ENCODE measurements at regions not wholly inside any gene's neighbourhood (a gene's known extent, or its start where the extent isn't known, plus 50 kb on each side); places are given as distances from the start of the nearest gene placed in this dataset.

GRCh38 chr22:44592126-44592823 lies 94.2 kb upstream of the RTL6 start:
- no peak overlapping the region for H3K4me3 ChIP-seq (ENCODE audit: insufficient read depth, low read depth, low read length)
- peaks cover 22% of the 10 kb centered on the region for H3K27me3 ChIP-seq (ENCODE audit: insufficient read depth, low read length)
- Mint-ChIP-seq H3K9me3 (ENCODE audit: unreplicated experiment) (peaks cover 8% of the 10 kb centered on the region), H3K27me3 (ENCODE audit: low read depth, unreplicated experiment) (peaks cover 31% of the 10 kb centered on the region), H3K4me1 (ENCODE audit: low read depth, unreplicated experiment) (peaks cover 4% of the 10 kb centered on the region), H3K4me3 (ENCODE audit: unreplicated experiment) (no peak overlapping the region), H3K27ac (ENCODE audit: unreplicated experiment) (no peak overlapping the region), H3K36me3 (ENCODE audit: low read depth, unreplicated experiment) (peaks cover 2% of the 10 kb centered on the region)
- no peak for TF ChIP-seq CTCF (IDR thresholded peaks at IDR 0.05; ENCODE audit: insufficient read depth, low read depth, low read length)
- TF ChIP-seq EZH2 (IDR thresholded peaks at IDR 0.05; ENCODE audit: insufficient read depth, low read length) = no peak
- FAIRE-seq (no peak), DNase-seq (ENCODE audit: low read depth) (no peak)
- H4K20me1 ChIP-seq (ENCODE audit: insufficient read depth, low read length) = no peaks in the 10 kb centered on the region
- H3K9me3 ChIP-seq (ENCODE audit: insufficient read depth, low read depth, low read length) = no peaks in the 10 kb centered on the region
- H3K36me3 ChIP-seq (ENCODE audit: insufficient read depth, low read length) = no peaks in the 10 kb centered on the region
- no peak overlapping the region for H3K27ac ChIP-seq (ENCODE audit: low read depth, low read length)
- H3K9ac ChIP-seq (ENCODE audit: low read length) = no peak overlapping the region
- H3K4me2 ChIP-seq (ENCODE audit: low read length) = no peak overlapping the region
- peaks cover 4% of the 10 kb centered on the region for H3K4me1 ChIP-seq (ENCODE audit: insufficient read depth, low read length)
- H2AFZ ChIP-seq (ENCODE audit: low read depth, low read length) = no peak overlapping the region
- H3K79me2 ChIP-seq (ENCODE audit: insufficient read depth, low read length) = no peaks in the 10 kb centered on the region

GRCh38 chr22:44591146-44591790 lies 93.2 kb upstream of the RTL6 start:
- H3K27ac Mint-ChIP-seq (ENCODE audit: unreplicated experiment) = no peak overlapping the region
- no peak for TF ChIP-seq CTCF (IDR thresholded peaks at IDR 0.05; ENCODE audit: insufficient read depth, low read depth, low read length)
- Histone ChIP-seq H3K27me3 (ENCODE audit: insufficient read depth, low read length) (peaks cover 32% of the 10 kb centered on the region), H3K36me3 (ENCODE audit: insufficient read depth, low read length) (no peaks in the 10 kb centered on the region), H3K4me3 (ENCODE audit: insufficient read depth, low read depth, low read length) (no peak overlapping the region), H3K27ac (ENCODE audit: low read depth, low read length) (no peak overlapping the region), H3K79me2 (ENCODE audit: insufficient read depth, low read length) (no peaks in the 10 kb centered on the region), H3K9me3 (ENCODE audit: insufficient read depth, low read depth, low read length) (no peaks in the 10 kb centered on the region), H3K4me1 (ENCODE audit: insufficient read depth, low read length) (peaks cover 4% of the 10 kb centered on the region), H4K20me1 (ENCODE audit: insufficient read depth, low read length) (no peaks in the 10 kb centered on the region), H3K9ac (ENCODE audit: low read length) (no peak overlapping the region), H2AFZ (ENCODE audit: low read depth, low read length) (no peak overlapping the region), H3K4me2 (ENCODE audit: low read length) (no peak overlapping the region)
- H3K9me3 Mint-ChIP-seq (ENCODE audit: unreplicated experiment) = peaks cover 10% of the 10 kb centered on the region
- H3K27me3 Mint-ChIP-seq (ENCODE audit: low read depth, unreplicated experiment) = peaks cover 38% of the 10 kb centered on the region
- H3K4me3 Mint-ChIP-seq (ENCODE audit: unreplicated experiment) = no peak overlapping the region
- FAIRE-seq (no peak), DNase-seq (ENCODE audit: low read depth) (no peak)
- H3K4me1 Mint-ChIP-seq (ENCODE audit: low read depth, unreplicated experiment) = peaks cover 4% of the 10 kb centered on the region
- peaks cover 2% of the 10 kb centered on the region for H3K36me3 Mint-ChIP-seq (ENCODE audit: low read depth, unreplicated experiment)

- no peak overlapping the region for H3K4me3 ChIP-seq (ENCODE audit: insufficient read depth, low read depth, low read length)
- no peak for TF ChIP-seq CTCF (IDR thresholded peaks at IDR 0.05; ENCODE audit: insufficient read depth, low read depth, low read length)
- TF ChIP-seq EZH2 (IDR thresholded peaks at IDR 0.05; ENCODE audit: insufficient read depth, low read length) = no peak
- DNase-seq (ENCODE audit: low read depth) = no peak
- H3K79me2 ChIP-seq (ENCODE audit: insufficient read depth, low read length) = no peaks in the 10 kb centered on the region
- H2AFZ ChIP-seq (ENCODE audit: low read depth, low read length) = no peak overlapping the region
- FAIRE-seq = no peak
- H3K9ac ChIP-seq (ENCODE audit: low read length) = no peak overlapping the region
- no peaks in the 10 kb centered on the region for H4K20me1 ChIP-seq (ENCODE audit: insufficient read depth, low read length)
- no peaks in the 10 kb centered on the region for H3K4me1 ChIP-seq (ENCODE audit: insufficient read depth, low read length)
- peaks cover 4% of the 10 kb centered on the region for H3K4me1 Mint-ChIP-seq (ENCODE audit: low read depth, unreplicated experiment)
- no peak overlapping the region for H3K4me3 Mint-ChIP-seq (ENCODE audit: unreplicated experiment)
- no peak overlapping the region for H3K27ac ChIP-seq (ENCODE audit: low read depth, low read length)
- H3K4me2 ChIP-seq (ENCODE audit: low read length) = no peak overlapping the region
- H3K9me3 ChIP-seq (ENCODE audit: insufficient read depth, low read depth, low read length) = no peaks in the 10 kb centered on the region
- no peaks in the 10 kb centered on the region for H3K36me3 ChIP-seq (ENCODE audit: insufficient read depth, low read length)
- H3K36me3 Mint-ChIP-seq (ENCODE audit: low read depth, unreplicated experiment) = peaks cover 2% of the 10 kb centered on the region
- H3K9me3 Mint-ChIP-seq (ENCODE audit: unreplicated experiment) = peaks cover 10% of the 10 kb centered on the region
- peaks cover 39% of the 10 kb centered on the region for H3K27me3 Mint-ChIP-seq (ENCODE audit: low read depth, unreplicated experiment)
- no peak overlapping the region for H3K27ac Mint-ChIP-seq (ENCODE audit: unreplicated experiment)
- peaks cover 26% of the 10 kb centered on the region for H3K27me3 ChIP-seq (ENCODE audit: insufficient read depth, low read length)
Measured at GRCh38 chr22:44590291-44590690, 92.3 kb upstream of the RTL6 start.

Data from astrocyte (in vitro differentiated cells and primary cell).